Glomerular visceral epithelial cell (primary cell): ENCODE measurements at regions not wholly inside any gene's neighbourhood (a gene's known extent, or its start where the extent isn't known, plus 50 kb on each side); places are given as distances from the start of the nearest gene placed in this dataset.

Source experiments
- DNase-seq: peaks from one replicate; pipeline ENCODE4 v3.0.0-alpha.2; 2016; ENCODE audit errors: extremely low spot score

DNA sequence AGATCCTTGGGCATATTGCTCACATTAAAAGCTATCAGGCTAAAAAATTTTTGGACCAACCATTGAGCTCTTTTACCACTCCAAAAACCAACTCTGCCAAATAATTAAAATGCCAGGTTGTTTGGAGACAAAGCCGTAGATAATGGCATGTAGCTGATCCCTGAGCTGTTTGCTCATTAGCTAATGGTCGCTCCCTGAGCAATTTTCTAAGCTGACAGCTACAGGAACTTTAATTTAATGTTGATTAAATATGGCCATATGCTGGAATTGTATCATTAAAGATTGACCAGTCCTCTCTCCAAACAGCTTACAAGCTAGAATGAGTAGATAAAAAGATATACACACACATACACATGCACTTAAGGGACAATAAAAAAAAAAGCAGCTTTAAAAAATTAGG, 216.2 kb upstream of the ARHGAP20 start:
- no peak for DNase-seq

DNA sequence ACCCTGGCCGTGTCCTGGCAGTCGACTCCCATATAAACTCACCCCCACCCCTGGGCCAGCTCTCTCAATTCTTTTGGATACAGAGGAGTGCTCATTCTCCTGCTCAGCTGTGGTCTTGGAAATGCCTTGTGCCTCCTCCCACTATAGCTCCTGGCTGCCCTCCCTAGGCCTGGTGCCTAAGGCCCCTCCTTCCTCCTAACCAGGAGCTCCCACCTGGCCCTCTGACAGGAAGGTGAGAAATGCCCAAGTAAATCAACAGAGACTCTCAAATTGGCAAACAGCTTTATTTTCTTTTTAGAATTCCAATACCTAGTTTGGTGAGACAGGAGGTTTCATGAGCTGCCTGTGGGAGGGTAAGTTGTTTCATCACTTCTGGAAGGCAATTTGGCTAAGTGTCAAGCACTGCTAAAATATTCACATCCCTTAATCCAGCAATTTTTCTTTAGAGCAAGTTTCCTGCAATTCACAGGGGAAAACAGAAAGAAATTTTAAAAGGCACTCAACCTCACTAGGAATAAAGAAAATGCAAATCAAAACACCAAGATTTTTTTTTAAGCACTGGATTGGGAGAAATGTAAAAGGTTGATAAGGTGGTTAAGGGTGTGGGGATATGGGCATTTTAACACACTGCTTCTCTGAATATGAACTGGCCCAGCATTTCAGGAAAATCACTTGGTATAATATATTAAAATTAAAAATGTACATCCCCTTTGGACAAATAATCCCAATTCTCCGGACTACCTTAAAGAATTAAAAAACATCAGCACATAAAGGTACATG, 209.7 kb upstream of the ARHGAP20 start:
- DNase-seq: no peak

DNA sequence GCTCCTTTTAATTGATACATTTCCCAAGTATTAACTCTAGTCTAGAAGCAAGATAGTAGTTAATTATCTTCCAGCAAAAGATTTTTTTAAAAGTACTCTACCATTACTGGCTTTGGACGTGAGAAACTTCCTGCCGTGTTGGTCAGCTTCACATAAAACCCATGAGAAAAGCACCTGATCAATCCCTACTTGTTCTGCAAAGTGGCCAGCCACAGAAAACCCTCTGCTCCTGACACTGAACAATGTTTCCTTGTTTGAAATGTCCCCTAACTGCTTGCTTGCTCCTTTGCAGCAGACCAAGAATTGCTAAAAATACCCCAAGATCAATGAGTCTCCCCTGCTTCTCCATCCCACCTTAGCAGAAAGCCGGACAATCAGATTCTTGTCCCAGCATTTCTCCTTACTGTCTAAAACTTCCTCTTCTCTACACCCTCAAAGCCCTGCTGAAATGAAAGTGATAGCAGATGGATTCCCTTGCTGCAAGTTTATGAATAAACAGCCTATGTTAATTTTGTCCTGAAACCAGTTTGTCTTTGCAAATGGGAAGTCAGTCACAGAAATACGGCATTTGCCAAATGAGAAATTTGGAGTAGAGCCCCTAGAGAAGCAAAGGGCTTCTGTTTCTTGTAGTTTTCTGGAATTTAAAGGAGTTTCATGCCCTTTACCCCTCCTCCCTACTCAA, 207.1 kb upstream of the ARHGAP20 start:
- no peak for DNase-seq

DNA sequence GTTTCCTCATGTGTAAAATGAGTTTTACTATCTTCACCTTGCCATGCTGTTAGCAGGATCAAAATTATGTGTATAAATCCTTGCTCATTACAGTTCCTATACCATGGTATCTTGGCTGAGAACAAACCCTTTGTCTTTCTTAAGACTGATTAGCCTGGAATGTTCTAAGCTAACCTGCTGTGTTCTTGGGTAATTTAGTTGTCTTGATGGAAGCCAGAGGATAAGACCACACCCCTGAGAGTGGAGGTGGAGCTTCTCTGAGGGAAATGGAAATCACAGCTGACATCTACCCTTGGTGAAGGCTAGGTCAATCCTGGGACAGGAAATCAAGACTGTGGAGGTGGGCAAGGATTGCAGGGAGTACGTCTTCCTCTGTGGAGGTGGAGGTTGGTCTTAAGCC, 206.1 kb upstream of the ARHGAP20 start:
- no peak for DNase-seq

DNA sequence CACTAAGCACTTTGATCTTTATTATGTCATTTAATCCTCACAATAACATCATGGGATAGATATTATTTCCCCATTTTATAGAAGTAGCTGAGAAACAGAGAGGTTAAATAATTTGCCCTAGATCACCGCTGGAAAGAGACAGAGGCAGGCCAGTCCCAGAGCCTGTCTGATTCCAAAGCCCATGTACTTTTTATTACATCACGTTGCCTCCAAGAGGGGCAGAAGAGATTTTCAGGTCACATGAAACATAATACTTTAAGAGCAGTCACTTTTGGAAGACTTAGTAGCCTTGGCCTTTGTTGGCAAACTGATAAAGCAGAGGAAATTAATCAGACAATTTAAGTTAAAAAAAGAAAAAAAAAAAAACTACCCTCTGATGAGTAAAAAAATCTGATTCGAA, 200.2 kb upstream of the ARHGAP20 start:
- no peak for DNase-seq

DNA sequence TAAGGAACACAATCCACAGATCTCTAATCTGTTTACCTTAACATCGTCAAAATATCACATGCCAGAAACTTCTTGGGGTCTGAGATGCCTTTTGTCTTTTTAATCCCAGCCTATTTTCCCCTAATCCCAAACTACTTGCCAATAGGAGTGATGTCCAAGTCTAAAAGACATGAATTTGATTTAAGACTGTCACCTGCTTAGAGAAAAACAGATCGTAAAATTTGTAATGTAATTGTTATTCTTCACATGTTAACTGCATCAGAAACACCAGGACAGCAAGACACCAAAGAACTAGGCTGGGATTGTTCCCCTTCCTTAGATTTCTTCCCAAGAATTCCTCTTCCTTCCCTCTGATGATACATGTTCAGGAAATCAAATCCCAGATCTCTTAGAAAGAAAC, 198.1 kb upstream of the ARHGAP20 start:
- DNase-seq: no peak

DNA sequence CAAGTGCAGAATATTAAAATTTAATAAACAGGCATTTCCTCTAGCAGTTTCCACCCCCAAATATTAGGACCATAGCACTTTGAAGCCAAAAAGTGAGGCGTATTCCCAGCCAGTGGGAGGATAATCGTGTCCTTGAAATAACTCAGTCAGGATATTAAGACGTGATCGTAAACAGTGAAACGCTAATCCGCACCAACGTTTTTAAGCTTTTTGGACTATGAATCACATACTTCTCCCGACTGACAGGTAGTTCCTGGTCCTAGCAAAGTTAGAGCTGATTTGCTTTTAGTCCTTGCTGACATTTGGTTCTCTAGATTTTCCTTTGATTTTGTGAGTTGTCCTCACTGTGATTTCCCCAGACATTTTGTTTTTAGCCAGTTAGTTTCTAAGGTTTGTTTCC, 197.1 kb upstream of the ARHGAP20 start:
- no peak for DNase-seq

DNA sequence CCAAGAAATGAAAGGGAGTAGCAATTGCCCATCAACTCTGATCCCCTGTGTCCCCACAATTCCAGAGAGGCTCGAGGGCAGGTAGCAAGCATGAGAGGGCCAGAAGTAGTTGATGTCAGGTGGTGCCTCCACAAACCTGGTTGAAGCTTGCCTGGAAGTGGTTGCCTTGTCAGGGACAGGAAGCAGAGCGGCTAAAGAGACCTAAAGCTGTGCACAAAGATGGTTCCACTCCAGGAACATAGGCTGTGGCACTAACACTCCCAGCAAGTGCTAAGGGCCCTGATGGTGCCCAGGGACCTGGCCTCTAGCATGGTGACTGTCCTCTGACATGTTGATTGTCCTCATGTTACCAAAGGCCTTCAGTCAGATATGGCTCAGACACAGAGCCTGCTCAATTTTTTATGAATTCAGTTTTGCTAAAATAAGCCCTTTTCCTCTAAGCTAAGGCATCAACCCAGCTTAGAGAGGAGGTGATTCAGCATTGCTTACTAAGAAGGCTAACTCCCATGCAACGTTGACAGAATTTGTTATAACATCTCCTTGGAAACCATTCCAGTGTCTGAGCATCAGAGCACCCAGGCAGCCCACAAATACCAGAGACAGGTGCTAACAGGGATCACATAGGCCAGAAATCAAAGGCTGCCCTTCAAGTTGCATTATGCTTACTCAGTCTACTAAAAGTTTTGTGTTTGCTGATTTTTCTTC, 196.3 kb upstream of the ARHGAP20 start:
- DNase-seq: peak; percentile 82

DNA sequence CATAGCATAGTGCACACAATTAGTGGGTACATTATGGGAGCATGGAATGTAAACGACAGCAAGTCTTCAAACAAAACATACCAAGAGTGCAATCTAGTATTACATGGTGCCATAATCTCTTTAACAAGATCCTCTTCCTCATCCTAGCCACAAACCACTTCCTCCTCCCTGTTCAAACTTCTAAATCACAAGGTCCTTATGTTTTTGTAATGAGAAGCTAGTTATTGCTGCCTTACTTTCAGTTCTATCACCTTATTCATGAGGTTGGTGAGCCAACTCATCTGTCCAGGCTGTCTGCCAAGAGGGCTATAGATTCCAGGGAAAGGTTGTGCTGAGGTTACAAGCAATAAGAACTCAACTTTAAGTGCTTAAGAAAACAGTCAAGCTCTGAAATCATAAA, 195.4 kb upstream of the ARHGAP20 start:
- peak; percentile 89 for DNase-seq

DNA sequence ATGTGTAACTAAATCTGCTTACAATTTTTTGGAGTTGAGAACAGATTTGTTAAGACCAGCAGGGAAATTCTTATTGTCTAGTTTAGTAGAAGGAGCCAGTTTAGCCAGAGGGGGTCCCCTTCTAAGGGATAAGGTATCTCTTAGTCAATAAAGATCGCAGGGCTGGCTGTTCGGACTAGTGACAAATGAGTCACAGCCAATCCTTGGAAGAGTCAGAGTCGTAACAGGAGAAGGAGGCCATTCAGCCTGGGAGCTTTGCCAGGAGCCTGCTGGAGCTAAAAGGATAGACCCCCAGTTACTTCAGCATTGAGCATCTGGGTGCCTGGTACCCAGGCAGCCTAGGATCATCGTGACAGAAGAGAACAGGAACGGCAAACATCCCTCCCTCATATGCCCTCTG, 191.6 kb upstream of the ARHGAP20 start:
- no peak for DNase-seq

DNA sequence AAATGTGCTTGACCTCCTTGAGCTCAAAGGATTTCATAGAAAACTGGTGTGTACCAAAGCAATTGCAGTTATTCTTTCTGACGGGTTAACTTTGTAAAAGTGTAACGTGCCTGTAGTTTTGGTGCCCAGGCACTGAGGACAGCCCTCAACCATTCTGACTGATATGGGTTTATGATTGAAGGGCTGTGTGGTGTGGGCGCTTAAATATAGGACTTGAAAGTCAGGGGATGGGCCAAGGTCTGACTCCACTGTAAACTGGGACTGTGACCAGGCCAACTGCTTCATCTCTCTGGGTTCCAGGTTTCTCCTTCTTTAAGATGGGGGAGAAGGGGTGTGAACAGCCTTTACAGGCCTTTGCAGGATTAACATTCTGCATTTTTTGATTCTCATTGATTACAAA, 191.1 kb upstream of the ARHGAP20 start:
- DNase-seq: no peak

DNA sequence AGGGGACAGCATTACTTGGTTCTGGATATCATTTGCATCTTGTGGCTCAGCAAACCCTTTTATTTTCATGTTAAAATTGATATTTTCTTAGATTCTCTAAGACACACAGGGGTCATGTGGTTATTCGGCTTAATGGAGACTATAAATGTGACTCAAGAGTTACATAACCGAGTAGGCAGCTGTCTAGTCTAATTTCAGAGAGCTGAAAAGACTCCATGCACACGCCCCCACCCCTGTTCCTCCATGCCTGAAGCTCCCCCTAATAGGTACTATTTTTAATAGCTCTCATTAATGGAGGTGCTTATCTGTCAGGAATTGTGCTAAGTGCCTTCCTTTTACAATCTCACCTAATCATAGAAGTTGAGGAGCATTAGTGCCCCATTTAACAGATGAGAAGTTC, 189.2 kb upstream of the ARHGAP20 start:
- no peak for DNase-seq

DNA sequence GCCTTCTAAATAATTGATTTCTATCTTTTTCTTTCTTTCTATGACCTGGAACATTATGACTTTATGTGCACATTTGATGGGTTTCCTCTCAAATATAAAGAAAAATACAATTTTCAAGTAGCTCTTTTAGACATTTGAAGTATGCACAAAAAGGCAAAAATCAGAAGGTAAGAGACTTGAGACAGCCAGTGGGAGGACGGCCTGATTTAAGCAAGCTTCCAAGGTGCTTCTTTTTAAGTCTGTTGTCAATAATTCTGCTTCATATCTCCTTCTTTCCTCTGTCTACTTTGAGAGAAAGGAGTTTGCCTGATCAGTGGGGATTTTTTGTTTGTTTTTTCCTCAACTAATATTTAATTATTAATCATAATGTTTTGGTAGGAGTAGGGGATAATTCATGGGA, 188.2 kb upstream of the ARHGAP20 start:
- DNase-seq: no peak

DNA sequence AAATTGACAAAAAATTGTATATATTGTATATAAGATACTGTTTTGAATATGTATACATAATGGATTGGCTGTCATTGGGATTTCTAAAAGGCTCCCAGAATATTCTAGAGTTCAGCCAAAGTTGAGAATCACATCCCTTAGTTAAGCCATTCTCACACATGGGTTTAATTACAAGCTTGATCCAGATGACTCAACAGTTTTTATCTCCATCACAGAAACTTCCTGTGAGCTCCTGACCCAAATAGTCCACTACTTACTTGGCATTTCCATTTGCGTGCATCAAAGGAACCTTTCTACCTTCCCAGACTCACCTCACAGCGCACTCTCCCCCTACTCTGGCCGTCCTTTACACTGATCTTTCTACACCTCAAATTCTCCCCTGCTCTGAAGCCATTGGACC, 184.8 kb upstream of the ARHGAP20 start:
- DNase-seq: no peak

DNA sequence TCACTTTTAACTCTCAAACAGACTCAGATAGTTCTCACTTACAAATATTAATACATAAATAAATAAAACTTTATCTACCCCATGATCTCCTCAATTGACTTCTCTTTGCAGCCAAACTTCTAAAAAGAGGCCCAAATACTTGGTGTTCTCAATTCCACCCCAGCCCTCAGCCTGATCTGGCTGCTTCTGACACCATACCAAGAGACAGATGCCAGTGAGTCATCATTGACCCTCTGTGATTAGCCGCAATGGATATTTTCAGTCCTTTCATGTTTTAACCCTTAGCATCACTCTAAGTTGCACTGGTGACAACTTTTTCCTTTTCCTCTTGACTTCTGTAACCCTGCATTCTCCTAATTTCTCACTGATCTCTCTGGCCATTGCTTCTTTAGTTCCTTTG, 184.1 kb upstream of the ARHGAP20 start:
- DNase-seq: peak; percentile 24

DNA sequence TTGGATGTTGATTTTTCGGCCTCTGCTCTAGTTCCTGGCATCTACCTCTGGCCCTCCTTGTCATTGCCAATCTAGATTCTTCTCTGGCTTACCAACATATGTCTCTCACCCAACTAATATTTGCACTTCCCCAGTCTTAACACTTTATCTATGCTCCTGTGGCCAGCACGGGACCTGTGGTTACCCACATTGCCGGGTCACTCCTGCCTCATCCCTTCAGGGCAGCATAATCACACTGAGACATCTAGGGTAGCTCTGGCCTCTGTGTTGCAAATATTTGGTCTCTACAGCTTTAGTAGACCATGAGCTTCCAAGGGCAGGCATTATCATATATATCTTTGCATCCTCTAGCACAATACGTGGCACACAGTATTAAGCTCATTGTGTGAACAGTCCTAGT, 182.0 kb upstream of the ARHGAP20 start:
- DNase-seq: peak; percentile 11

DNA sequence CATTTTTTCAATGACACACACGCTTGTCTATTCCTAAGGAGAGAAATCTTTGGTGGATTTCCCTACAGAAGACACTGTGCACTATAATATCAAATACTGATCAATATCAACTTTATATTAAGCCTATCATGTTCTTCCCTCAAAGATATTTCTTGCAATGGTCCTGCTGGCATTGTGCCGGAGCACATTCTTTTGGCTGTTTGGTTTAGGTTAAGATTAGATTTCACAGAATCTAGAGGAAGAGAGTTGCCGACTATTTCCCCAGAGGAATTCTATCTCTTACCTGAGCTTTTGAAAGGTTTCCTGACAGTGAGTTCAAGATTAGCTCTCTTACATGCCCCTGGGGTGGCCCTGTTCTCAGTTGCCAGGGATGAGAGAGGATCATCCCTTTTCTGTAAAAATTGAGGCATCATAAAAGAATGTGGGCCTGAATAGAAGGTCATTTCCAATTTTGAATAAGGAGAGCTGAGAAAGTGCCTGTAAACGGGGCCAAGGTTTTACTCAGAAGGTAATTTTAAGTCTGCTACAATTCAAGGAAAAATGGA, 180.6 kb upstream of the ARHGAP20 start:
- no peak for DNase-seq

DNA sequence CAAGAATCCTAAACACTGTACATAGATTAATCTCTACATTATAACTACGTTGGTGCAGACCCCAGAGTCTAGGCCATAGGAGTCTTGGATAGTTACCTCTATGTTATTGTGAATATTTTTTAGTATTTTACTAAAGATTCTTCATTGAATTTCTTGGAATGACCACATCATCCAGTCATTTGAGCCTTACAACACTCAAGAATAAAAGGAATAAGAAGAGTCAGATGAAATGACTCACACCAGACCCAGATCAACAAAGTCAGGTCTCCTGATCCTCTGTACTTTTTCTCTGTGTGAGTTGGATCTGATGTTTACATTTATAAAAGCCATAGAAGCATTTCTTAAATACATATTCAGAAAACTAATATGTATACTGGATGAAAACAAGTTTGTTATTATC, 179.2 kb upstream of the ARHGAP20 start:
- no peak for DNase-seq

DNA sequence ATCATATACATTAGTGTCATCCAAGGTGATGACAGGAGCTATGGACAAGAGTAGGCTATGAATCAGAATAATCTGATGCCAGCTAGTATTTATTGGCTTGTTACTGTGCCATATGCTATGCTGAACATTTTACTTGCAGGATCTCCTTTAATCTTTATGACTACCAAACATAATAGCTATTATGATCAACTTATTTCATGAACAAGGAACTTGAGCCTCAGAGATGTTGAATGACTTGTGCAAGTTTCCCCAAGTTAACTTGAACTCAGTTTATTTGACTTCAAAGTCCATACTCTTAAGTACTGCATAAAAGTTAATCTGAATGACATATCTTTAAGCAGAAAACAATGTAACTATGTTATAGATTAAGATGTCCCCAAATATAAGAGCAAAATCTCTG, 178.8 kb upstream of the ARHGAP20 start:
- no peak for DNase-seq

DNA sequence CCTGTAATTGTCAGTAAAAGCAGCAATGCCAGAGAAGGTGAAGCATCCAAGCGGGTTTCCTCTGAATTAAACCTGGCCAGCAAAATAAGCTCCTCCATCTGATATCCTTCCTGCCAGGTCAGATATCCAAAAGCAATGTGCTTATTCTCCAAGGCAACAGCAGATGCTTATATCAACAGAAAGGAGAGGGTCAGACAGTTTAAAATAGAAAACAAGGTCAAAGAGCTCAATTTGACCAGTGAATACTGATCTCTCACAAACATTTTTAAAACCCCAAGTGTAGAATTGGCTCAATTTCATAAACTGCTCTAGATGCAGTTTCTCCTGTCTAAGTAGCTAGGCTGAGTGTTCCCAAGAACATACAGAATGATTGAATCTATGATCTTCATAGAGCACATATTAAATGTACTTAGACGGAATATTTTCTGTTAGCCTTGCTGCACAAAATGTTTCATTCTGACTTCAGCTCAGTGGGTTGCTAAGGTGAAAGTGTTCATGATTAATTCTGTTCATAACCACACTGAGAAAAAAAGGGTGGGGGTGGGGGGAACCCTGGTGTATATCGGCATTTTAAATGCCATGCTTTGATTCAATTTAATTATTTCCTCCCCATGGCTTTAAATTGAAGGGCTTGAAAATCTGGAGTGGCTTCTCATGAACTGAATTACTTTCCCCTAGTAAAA, 174.2 kb upstream of the ARHGAP20 start:
- no peak for DNase-seq

DNA sequence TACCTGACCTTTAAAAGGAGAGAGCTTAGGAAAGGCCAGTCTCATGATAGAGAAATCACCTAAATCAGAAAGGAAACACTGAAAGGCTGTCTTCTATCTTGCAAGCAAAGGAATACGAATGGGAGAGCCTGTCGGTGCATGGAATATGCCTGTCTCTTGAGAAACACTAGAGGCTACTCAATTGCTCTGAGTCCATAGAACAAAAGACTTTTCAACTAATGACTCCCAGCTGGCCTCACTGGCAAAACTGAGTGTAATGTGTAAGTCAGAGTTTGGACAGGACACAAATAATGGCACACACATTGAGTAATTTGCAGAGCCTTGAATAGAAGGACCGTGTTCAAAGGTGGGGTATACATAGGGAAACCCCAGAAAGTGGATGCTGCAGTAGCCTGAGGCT, 171.0 kb upstream of the ARHGAP20 start:
- no peak for DNase-seq

DNA sequence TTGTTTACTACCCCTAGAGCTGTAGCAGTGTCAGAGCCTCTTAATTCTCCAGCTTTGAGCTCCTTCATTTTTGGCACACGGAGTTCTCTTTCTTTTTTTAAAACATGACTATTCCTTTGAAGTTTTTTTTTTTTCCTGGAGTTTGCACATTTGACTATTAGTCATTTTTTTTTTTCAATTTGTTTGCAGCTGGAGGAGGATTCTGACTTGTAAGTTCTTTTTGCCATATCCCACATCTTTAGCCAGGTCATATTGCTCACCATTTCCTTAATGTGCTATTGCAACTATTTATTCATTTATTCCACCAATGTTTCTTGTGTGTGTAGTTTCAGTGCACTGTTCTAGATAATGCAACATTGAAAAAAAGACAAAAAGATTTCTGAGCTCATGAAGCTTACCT, 166.3 kb upstream of the ARHGAP20 start:
- DNase-seq: no peak
